ENCODE measurements at regions not wholly inside any gene's neighbourhood (a gene's known extent, or its start where the extent isn't known, plus 50 kb on each side); places are given as distances from the start of the nearest gene placed in this dataset.
A peak's percentile ranks its signal among the peaks of the same experiment; 100 is the strongest.

DNA sequence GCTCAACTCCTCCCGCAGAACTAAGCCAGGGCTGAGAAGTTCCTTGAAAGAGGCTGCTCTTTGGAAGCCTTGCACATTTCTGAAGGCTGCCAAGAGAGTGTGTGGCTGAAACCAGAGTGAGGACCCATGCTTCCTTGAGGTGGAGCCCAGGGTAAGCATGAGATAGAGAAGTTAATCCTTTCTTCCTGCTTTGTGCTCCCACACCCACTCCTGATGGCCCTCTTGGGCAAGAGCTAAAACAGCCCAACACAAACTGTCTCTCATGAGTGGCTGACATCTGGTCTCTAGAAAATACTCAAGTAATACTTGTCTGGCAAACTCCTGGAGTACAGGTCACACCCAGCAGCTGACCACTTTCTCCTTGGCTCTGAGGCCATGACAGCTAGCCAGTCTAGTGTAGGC lies 523.7 kb downstream of the INSC start:
- TF ChIP-seq, protein P1, sequence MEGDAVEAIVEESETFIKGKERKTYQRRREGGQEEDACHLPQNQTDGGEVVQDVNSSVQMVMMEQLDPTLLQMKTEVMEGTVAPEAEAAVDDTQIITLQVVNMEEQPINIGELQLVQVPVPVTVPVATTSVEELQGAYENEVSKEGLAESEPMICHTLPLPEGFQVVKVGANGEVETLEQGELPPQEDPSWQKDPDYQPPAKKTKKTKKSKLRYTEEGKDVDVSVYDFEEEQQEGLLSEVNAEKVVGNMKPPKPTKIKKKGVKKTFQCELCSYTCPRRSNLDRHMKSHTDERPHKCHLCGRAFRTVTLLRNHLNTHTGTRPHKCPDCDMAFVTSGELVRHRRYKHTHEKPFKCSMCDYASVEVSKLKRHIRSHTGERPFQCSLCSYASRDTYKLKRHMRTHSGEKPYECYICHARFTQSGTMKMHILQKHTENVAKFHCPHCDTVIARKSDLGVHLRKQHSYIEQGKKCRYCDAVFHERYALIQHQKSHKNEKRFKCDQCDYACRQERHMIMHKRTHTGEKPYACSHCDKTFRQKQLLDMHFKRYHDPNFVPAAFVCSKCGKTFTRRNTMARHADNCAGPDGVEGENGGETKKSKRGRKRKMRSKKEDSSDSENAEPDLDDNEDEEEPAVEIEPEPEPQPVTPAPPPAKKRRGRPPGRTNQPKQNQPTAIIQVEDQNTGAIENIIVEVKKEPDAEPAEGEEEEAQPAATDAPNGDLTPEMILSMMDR (IDR thresholded peaks at IDR 0.05) = no peak
- TF ChIP-seq POLR2AphosphoS5 (IDR thresholded peaks at IDR 0.05) = no peak
- no peak for TF ChIP-seq POLR2A (IDR thresholded peaks at IDR 0.05)
- no peaks in the 10 kb centered on the region for H3K4me1 ChIP-seq
- no peaks in the 10 kb centered on the region for H3K36me3 ChIP-seq
- DNase-seq (ENCODE audit: low spot score in 2 of 2) = no peak
- no peak overlapping the region for H3K4me3 ChIP-seq
- no peaks in the 10 kb centered on the region for H3K9me3 ChIP-seq
- intact Hi-C loops (cut with DNase I; ENCODE audit: low total_unique reads) = no loop called here
- H3K27ac ChIP-seq = no peak overlapping the region
- no peaks in the 10 kb centered on the region for H3K27me3 ChIP-seq

DNA sequence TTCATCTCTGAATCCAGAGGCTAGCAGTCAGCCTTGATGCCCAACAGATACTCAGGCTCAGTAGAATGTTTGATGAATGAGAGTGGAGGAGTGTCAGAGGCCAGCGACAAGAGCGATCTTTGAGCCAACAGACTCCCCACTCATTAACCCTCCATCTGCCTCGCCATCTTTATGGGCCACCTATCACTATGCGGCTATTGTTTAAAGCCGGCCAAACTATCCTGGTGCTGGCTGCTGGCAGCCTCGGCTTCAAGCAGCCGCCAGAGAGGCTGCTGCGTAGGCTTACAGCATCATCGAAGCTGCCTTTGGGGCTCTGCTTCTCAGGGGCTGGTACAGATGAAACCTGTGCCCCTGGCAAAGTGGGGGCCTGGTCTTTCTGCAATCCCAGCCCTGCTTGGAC lies 525.6 kb downstream of the INSC start:
- Histone ChIP-seq H3K27me3 (no peaks in the 10 kb centered on the region), H3K4me3 (no peak overlapping the region), H3K9me3 (no peaks in the 10 kb centered on the region), H3K36me3 (no peaks in the 10 kb centered on the region), H3K4me1 (no peaks in the 10 kb centered on the region), H3K27ac (no peak overlapping the region)
- TF ChIP-seq POLR2AphosphoS5 (IDR thresholded peaks at IDR 0.05) (no peak), POLR2A (IDR thresholded peaks at IDR 0.05) (no peak)
- TF ChIP-seq, protein P1 (IDR thresholded peaks at IDR 0.05) = no peak
- intact Hi-C loops (cut with DNase I; ENCODE audit: low total_unique reads) = no loop called here
- no peak for DNase-seq (ENCODE audit: low spot score in 2 of 2)

DNA sequence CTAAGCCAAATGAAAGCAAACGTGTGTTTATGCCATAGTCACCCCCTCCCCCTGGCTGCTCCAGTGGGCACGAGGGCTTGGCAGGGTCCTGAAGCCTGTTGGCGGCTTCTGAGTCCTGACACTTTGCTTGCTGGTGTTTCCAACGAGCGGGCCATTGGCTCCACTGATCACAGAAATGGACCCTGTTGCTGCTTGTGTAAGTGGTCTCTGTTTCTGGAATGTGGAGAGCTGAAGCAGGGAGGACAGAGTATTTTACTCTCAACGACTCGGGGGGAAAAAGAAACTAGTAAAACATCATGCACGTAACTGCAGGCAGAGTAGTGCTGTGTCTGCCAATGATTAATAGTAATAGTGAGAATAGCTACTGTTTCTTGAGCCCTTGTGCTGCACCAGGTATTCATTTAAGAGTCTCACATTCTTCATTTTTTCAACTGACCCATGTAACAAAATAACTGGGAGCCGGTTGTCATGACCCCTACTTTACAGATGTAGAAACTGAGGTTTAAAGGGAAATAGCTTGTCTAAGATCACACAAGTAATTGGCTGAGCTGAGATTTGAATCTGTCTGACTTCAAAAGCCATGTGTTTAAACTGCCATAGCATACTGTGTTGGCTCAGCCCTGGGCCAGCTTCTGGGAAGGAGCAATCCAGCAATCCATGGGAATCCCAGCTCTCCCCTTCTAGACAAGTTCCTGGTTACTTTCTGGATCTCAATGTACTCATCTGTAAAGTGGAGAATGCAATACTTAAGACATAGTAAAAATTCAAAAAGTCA lies 526.7 kb downstream of the INSC start:
- no peaks in the 10 kb centered on the region for H3K27me3 ChIP-seq
- no peaks in the 10 kb centered on the region for H3K9me3 ChIP-seq
- TF ChIP-seq, protein P1 (IDR thresholded peaks at IDR 0.05) = no peak
- no peak for TF ChIP-seq POLR2AphosphoS5 (IDR thresholded peaks at IDR 0.05)
- TF ChIP-seq POLR2A (IDR thresholded peaks at IDR 0.05) = no peak
- no peak for DNase-seq (ENCODE audit: low spot score in 2 of 2)
- no peaks in the 10 kb centered on the region for H3K4me1 ChIP-seq
- no peak overlapping the region for H3K27ac ChIP-seq
- intact Hi-C loops (cut with DNase I; ENCODE audit: low total_unique reads) = no loop called here
- H3K4me3 ChIP-seq = no peak overlapping the region
- no peaks in the 10 kb centered on the region for H3K36me3 ChIP-seq

DNA sequence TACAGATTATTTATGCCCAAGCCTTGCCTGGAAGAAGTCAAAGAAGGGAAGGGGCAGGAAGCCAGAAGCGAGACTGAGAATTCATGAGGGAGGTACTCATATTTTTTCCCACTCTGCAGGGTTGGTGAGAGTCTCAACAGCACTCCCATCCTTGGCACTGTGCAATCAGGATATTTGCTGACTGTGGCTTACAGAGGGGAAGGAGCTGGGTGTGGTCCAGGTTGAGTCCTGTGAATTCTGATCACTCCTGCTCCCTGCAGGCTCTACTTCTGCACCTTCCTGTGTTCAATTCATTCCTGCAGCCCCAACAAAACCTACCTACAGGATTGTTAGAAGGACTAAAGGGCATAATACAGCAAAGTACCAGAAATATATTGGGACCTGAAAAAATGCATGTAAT lies 530.5 kb downstream of the INSC start:
- Histone ChIP-seq H3K4me1 (no peaks in the 10 kb centered on the region), H3K4me3 (no peak overlapping the region), H3K27ac (no peak overlapping the region), H3K27me3 (no peaks in the 10 kb centered on the region), H3K9me3 (no peaks in the 10 kb centered on the region), H3K36me3 (no peaks in the 10 kb centered on the region)
- intact Hi-C loops (cut with DNase I; ENCODE audit: low total_unique reads) = no loop called here
- TF ChIP-seq, protein P1 (IDR thresholded peaks at IDR 0.05) = no peak
- TF ChIP-seq POLR2AphosphoS5 (IDR thresholded peaks at IDR 0.05) (no peak), POLR2A (IDR thresholded peaks at IDR 0.05) (no peak)
- no peak for DNase-seq (ENCODE audit: low spot score in 2 of 2)

DNA sequence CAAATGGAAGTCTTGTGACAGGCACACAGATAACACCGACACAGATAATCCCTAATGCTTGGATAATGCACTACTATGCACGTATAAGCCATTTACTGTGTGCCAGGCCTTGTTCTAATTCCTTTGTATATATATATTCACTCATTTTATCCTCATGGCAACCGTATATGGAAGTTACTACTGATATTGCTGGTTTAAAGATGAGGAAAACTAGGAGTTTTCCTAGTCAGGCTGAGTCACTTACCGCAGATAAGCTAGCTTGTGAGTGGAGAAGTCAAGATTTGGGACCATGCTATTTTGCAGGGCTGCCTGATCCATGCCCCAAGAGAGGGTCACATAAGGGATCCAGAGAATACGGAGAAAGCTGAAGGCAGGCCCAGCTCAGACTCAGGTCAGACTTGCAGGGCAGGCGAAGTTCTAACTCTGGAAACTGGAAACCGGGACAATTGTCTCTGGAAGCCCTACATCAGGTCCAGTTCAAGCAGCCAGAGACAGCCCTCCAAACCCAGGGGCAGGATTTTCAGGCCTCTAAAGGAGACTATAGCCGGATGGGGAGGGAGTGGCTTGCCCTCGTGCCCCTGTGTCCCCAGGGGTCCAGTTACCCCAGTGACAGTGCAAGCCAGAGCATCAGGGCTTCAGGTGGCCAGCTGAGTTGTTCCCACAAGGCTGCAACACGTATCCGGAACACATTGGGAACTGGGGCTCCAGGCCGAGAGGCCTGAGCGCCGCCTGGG lies 534.8 kb downstream of the INSC start:
- Histone ChIP-seq H3K4me1 (no peaks in the 10 kb centered on the region), H3K4me3 (peak overlapping the region in 1 of 3 donors; percentile 63), H3K36me3 (no peaks in the 10 kb centered on the region), H3K27ac (no peak overlapping the region), H3K27me3 (no peaks in the 10 kb centered on the region), H3K9me3 (no peaks in the 10 kb centered on the region)
- TF ChIP-seq POLR2A (IDR thresholded peaks at IDR 0.05) = no peak
- TF ChIP-seq POLR2AphosphoS5 (IDR thresholded peaks at IDR 0.05) = no peak
- TF ChIP-seq, protein P1 (IDR thresholded peaks at IDR 0.05) = no peak
- no peak for DNase-seq (ENCODE audit: low spot score in 2 of 2)
- intact Hi-C loops (cut with DNase I; ENCODE audit: low total_unique reads) = loop anchor here (10.0 kb wide), 1 partner anchor 955 kb away; no protein-coding TSS in a partner anchor

All from breast epithelium (tissue), 4 donors.